ENCODE measurements at regions not wholly inside any gene's neighbourhood (a gene's known extent, or its start where the extent isn't known, plus 50 kb on each side); places are given as distances from the start of the nearest gene placed in this dataset.

DNA sequence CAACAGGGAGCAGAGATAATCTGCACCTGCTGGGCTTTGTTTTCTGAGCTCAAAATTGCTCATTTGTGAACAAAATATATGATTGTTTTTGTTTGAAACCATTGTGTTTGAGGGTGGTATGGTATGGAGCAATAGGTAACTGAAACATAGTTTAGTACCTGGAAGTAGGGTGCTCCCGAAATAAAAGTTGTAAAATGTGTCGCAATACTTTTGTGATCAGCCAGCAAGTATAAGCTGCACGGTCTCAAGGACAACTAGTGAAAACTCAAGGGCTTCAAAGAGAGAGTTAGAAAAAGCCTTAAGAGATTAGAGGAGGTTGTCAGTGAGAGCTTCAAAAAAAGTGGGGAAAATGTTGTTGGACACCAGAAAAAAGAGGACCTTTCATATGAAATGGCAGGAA is 579.8 kb upstream of the POU3F2 start:
- 37% methylated on average over 3 of the region's 3 CpGs for WGBS (ENCODE audit: low lambda C conversion rate)
- H3K9ac ChIP-seq = no peak overlapping the region
- no peak overlapping the region for H2AFZ ChIP-seq (ENCODE audit: low read depth)
- ChIA-PET CTCF (no interaction called here), POLR2A (no interaction called here)
- no peak overlapping the region for H3K4me3 ChIP-seq (ENCODE audit: low read depth in 2 of 2, low read length in 1 of 2)
- no peaks in the 10 kb centered on the region for H3K79me2 ChIP-seq (ENCODE audit: insufficient read depth)
- no peaks in the 10 kb centered on the region for H3K9me3 ChIP-seq
- H3K27ac ChIP-seq (ENCODE audit: low read depth in 2 of 2, low read length in 1 of 2) = no peak overlapping the region
- no peaks in the 10 kb centered on the region for H3F3A ChIP-seq (replicated peaks; ENCODE audit: insufficient read depth)
- TF ChIP-seq EZH2phosphoT487 (IDR thresholded peaks at IDR 0.05; ENCODE audit: borderline replicate concordance, low read depth) (no peak), MXI1 (IDR thresholded peaks at IDR 0.05; ENCODE audit: low read depth, low read length) (no peak), GATA2 (CRISPR knock-in tag; IDR thresholded peaks at IDR 0.05) (no peak)
- TF ChIP-seq, protein P1, sequence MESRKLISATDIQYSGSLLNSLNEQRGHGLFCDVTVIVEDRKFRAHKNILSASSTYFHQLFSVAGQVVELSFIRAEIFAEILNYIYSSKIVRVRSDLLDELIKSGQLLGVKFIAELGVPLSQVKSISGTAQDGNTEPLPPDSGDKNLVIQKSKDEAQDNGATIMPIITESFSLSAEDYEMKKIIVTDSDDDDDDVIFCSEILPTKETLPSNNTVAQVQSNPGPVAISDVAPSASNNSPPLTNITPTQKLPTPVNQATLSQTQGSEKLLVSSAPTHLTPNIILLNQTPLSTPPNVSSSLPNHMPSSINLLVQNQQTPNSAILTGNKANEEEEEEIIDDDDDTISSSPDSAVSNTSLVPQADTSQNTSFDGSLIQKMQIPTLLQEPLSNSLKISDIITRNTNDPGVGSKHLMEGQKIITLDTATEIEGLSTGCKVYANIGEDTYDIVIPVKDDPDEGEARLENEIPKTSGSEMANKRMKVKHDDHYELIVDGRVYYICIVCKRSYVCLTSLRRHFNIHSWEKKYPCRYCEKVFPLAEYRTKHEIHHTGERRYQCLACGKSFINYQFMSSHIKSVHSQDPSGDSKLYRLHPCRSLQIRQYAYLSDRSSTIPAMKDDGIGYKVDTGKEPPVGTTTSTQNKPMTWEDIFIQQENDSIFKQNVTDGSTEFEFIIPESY (IDR thresholded peaks at IDR 0.05; ENCODE audit: borderline replicate concordance, low read depth) = no peak
- no peak overlapping the region for H3K4me2 ChIP-seq
- no peaks in the 10 kb centered on the region for H3K36me3 ChIP-seq (replicated peaks in 1 of 2; ENCODE audit: control insufficient read depth in 1 of 2, insufficient read depth in 2 of 2, low read length in 1 of 2)
- no peaks in the 10 kb centered on the region for H3K4me1 ChIP-seq (ENCODE audit: control insufficient read depth in 1 of 2, insufficient read depth in 2 of 2, low read depth in 1 of 2, low read length in 1 of 2)
- no peak for DNase-seq
- H3K9me2 ChIP-seq = no peaks in the 10 kb centered on the region
- no peaks in the 10 kb centered on the region for H4K20me1 ChIP-seq (ENCODE audit: insufficient read depth)
- no peaks in the 10 kb centered on the region for H3K27me3 ChIP-seq (ENCODE audit: insufficient read depth)

DNA sequence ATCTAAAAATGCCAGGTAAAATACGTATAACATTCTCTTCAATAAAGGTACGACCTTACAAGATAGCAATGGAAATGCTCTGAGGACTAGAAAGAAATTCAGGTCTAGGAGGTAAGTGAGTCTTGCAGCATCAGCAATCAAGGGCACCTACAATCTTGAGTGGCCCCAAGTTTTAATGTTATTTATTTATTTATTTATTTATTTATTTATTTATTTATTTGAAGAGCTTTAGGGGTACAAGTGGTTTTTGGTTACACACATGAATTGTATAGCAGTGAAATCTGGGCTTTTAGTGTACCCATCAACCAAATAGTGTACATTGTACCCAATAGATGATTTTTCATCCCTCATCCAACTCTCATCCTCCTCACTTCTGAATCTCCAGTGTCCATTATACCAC is 574.0 kb upstream of the POU3F2 start:
- TF ChIP-seq EZH2phosphoT487 (IDR thresholded peaks at IDR 0.05; ENCODE audit: borderline replicate concordance, low read depth) (no peak), MEF2A (IDR thresholded peaks at IDR 0.05; ENCODE audit: borderline replicate concordance, low read depth) (no peak), PBX3 (IDR thresholded peaks at IDR 0.05) (no peak), CHD2 (IDR thresholded peaks at IDR 0.05; ENCODE audit: low read length, partially characterized antibody) (no peak), JUND (IDR thresholded peaks at IDR 0.05) (no peak), MXI1 (IDR thresholded peaks at IDR 0.05; ENCODE audit: low read depth, low read length) (no peak), NRF1 (IDR thresholded peaks at IDR 0.05; ENCODE audit: low read depth, low read length) (no peak), GABPA (IDR thresholded peaks at IDR 0.05; ENCODE audit: low read depth) (no peak), ELF1 (IDR thresholded peaks at IDR 0.05) (no peak), RCOR1 (IDR thresholded peaks at IDR 0.05; ENCODE audit: low read length) (no peak), POLR2AphosphoS5 (IDR thresholded peaks at IDR 0.05; ENCODE audit: low read depth, low read length) (no peak), EP300 (IDR thresholded peaks at IDR 0.05; ENCODE audit: borderline replicate concordance in 1 of 2, low read depth in 1 of 2, low read length in 1 of 2) (no peak), REST (IDR thresholded peaks at IDR 0.05; ENCODE audit: low read depth, low read length) (no peak), TEAD4 (IDR thresholded peaks at IDR 0.05; ENCODE audit: borderline replicate concordance, insufficient read depth) (no peak), USF1 (IDR thresholded peaks at IDR 0.05; ENCODE audit: borderline replicate concordance, low read depth) (no peak), IRF3 (IDR thresholded peaks at IDR 0.05; ENCODE audit: low read depth, low read length) (no peak)
- no peaks in the 10 kb centered on the region for H3K27me3 ChIP-seq (ENCODE audit: insufficient read depth)
- no peaks in the 10 kb centered on the region for H4K20me1 ChIP-seq (ENCODE audit: insufficient read depth)
- no peaks in the 10 kb centered on the region for H3K4me1 ChIP-seq (ENCODE audit: control insufficient read depth in 1 of 2, insufficient read depth in 2 of 2, low read depth in 1 of 2, low read length in 1 of 2)
- 23% methylated on average over 2 of the region's 2 CpGs for WGBS (ENCODE audit: low lambda C conversion rate)
- H3K9me2 ChIP-seq = no peaks in the 10 kb centered on the region
- no peak overlapping the region for H3K27ac ChIP-seq (ENCODE audit: low read depth in 2 of 2, low read length in 1 of 2)
- no peak overlapping the region for H3K4me2 ChIP-seq
- no peak overlapping the region for H3K9ac ChIP-seq
- H3F3A ChIP-seq (replicated peaks; ENCODE audit: insufficient read depth) = no peaks in the 10 kb centered on the region
- DNase-seq = no peak
- ChIA-PET POLR2A (no interaction called here), CTCF (no interaction called here)
- H3K79me2 ChIP-seq (ENCODE audit: insufficient read depth) = no peaks in the 10 kb centered on the region
- H3K4me3 ChIP-seq (ENCODE audit: low read depth in 2 of 2, low read length in 1 of 2) = no peak overlapping the region
- H2AFZ ChIP-seq (ENCODE audit: low read depth) = no peak overlapping the region
- H3K9me3 ChIP-seq = no peaks in the 10 kb centered on the region
- H3K36me3 ChIP-seq (replicated peaks in 1 of 2; ENCODE audit: control insufficient read depth in 1 of 2, insufficient read depth in 2 of 2, low read length in 1 of 2) = no peaks in the 10 kb centered on the region
